CD14-positive monocyte (primary cell): ENCODE measurements at regions not wholly inside any gene's neighbourhood (a gene's known extent, or its start where the extent isn't known, plus 50 kb on each side); places are given as distances from the start of the nearest gene placed in this dataset.
A peak's percentile ranks its signal among the peaks of the same experiment; 100 is the strongest.

Source experiments
- DNase-seq, 3 donors: peaks; one replicate each; pipeline ENCODE4 v3.0.0-alpha.2; 2011 to 2022
- H2AFZ ChIP-seq: 2 replicates; pipeline ENCODE4 v1.6.0; 2012; ENCODE audit warnings: mild to moderate bottlenecking, low read depth, low read length, inconsistent platforms; ENCODE audit not compliant: insufficient read depth, poor library complexity, severe bottlenecking
- H3K27ac ChIP-seq, 2 donors: 1 replicate in 1 of 2; 2 replicates in 1 of 2; pipeline ENCODE4 v1.5.1; 2012 to 2013; ENCODE audit warnings: low read length in 2 of 2, control low read depth in 1 of 2, inconsistent platforms in 1 of 2, low read depth in 1 of 2, mild to moderate bottlenecking in 1 of 2
- H3K27me3 ChIP-seq, 2 donors: one replicate each; pipeline versions ENCODE4 v1.6.0 to v1.6.1; 2011 to 2013; ENCODE audit warnings: low read length in 2 of 2; ENCODE audit not compliant: control insufficient read depth in 2 of 2, insufficient read depth in 2 of 2
- H3K36me3 ChIP-seq, 2 donors: replicated peaks in 1 of 2; 1 replicate in 1 of 2; 2 replicates in 1 of 2; pipeline versions ENCODE4 v1.5.1 to v1.6.1; 2012 to 2013; ENCODE audit warnings: low read length in 2 of 2, control low read depth in 1 of 2, inconsistent platforms in 1 of 2, mild to moderate bottlenecking in 1 of 2; ENCODE audit not compliant: insufficient read depth in 2 of 2, control insufficient read depth in 1 of 2
- H3K4me1 ChIP-seq, 2 donors: 1 replicate in 1 of 2; 2 replicates in 1 of 2; pipeline versions ENCODE4 v1.5.1 to v1.6.1; 2012 to 2013; ENCODE audit warnings: low read length in 2 of 2, control low read depth in 1 of 2, inconsistent platforms in 1 of 2, mild to moderate bottlenecking in 1 of 2, moderate library complexity in 1 of 2; ENCODE audit not compliant: insufficient read depth in 2 of 2, control insufficient read depth in 1 of 2
- H3K4me2 ChIP-seq: replicated peaks from 2 replicates; pipeline ENCODE3; 2012; ENCODE audit warnings: low read length, moderate library complexity, mild to moderate bottlenecking; ENCODE audit not compliant: poor library complexity, severe bottlenecking; ENCODE audit errors: extremely low read depth
- H3K4me3 ChIP-seq, 3 experiments: fragments of 200-600 bp in 1 of 3; sonication (generic) in 1 of 3; replicated peaks in 1 of 3; 1 replicate in 2 of 3; 2 replicates in 1 of 3; pipeline ENCODE4 v1.5.1; 2011 to 2013; ENCODE audit warnings: low read length in 3 of 3, mild to moderate bottlenecking in 3 of 3, control low read depth in 2 of 3, low read depth in 2 of 3, inconsistent platforms in 1 of 3, moderate library complexity in 1 of 3
- H3K79me2 ChIP-seq: 2 replicates; pipeline ENCODE4 v1.6.0; 2012; ENCODE audit warnings: mild to moderate bottlenecking, control low read depth, inconsistent platforms, low read length, moderate library complexity; ENCODE audit not compliant: insufficient read depth
- H3K9ac ChIP-seq: 2 replicates; pipeline ENCODE4 v1.6.0; 2017; ENCODE audit warnings: low read length, mild to moderate bottlenecking; ENCODE audit not compliant: insufficient read depth, poor library complexity, severe bottlenecking
- H3K9me3 ChIP-seq, 2 donors: replicated peaks in 1 of 2; 1 replicate in 1 of 2; 2 replicates in 1 of 2; pipeline versions ENCODE4 v1.5.1 to v1.6.1; 2012 to 2013; ENCODE audit warnings: low read length in 2 of 2, control low read depth in 1 of 2; ENCODE audit not compliant: control insufficient read depth in 1 of 2, insufficient read depth in 1 of 2
- H4K20me1 ChIP-seq: 2 replicates; pipeline ENCODE4 v1.6.0; 2012; ENCODE audit warnings: mild to moderate bottlenecking, low read length, control low read depth, moderate library complexity; ENCODE audit not compliant: insufficient read depth
- H3K27ac Mint-ChIP-seq, 7 donors: one replicate each; pipeline ENCODE4 v1.8.0; 2020; ENCODE audit warnings: mild to moderate bottlenecking in 7 of 7, mixed read lengths in 7 of 7, moderate library complexity in 6 of 7, inconsistent platforms in 2 of 7
- H3K27me3 Mint-ChIP-seq, 3 donors: one replicate each; pipeline ENCODE4 v1.8.0; 2021 to 2022; ENCODE audit warnings: low read depth in 3 of 3, mild to moderate bottlenecking in 3 of 3, mixed read lengths in 3 of 3, moderate library complexity in 3 of 3, inconsistent platforms in 1 of 3
- H3K36me3 Mint-ChIP-seq, 2 donors: one replicate each; pipeline ENCODE4 v1.8.0; 2020; ENCODE audit warnings: mixed read lengths in 2 of 2, inconsistent platforms in 1 of 2, mild to moderate bottlenecking in 1 of 2
- H3K4me1 Mint-ChIP-seq: one replicate; pipeline ENCODE4 v1.8.0; 2020; ENCODE audit warnings: mild to moderate bottlenecking, mixed read lengths
- H3K4me3 Mint-ChIP-seq, 2 donors: one replicate each; pipeline ENCODE4 v1.8.0; 2020; ENCODE audit warnings: mild to moderate bottlenecking in 2 of 2, mixed read lengths in 2 of 2, moderate library complexity in 1 of 2
- H3K9me3 Mint-ChIP-seq, 7 donors: one replicate each; pipeline ENCODE4 v1.8.0; 2020 to 2022; ENCODE audit warnings: mixed read lengths in 7 of 7, mild to moderate bottlenecking in 6 of 7, moderate library complexity in 6 of 7, inconsistent platforms in 2 of 7
- WGBS: methylation state at CpG from one replicate; pipeline ENCODE4 v1.1.5; 2013; ENCODE audit warnings: missing lambda C conversion rate; ENCODE audit not compliant: insufficient coverage; 5-methylcytosine and 5-hydroxymethylcytosine counted together
- intact Hi-C, 2 donors: fragments of 100-400 bp; cut with micrococcal nuclease; formaldehyde crosslinking; loops; one replicate each; pipeline versions ENCODE4 v1.15.0 to v1.15.1; 2023
- TF ChIP-seq, protein P1 (sequence below): fragments of 200-600 bp; IDR thresholded peaks from one replicate; pipeline ENCODE4 v1.8.0; 2022; ENCODE audit warnings: antibody characterized with exemption, mild to moderate bottlenecking

DNA sequence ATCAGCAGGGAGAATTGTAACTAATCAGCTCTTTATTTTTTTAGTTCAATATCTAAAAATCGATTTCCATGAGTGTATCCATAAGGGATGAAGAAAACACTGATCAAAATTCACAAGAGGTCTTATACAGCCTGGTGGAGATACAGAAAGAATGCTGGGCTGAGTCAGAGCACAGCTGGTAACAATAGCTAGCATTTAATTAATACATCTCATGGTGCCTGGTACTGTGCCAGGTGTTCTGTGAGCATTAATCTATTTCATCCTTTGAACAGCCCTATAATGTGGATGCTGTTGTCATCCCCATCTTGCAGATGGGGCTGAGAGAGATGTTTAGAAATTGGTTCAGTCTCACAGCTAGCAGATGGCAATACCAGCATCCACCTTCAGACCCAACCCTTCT lies 250.9 kb upstream of the RPS6KA3 start:
- peaks cover 0 to 6% (median 0%) of the 10 kb centered on the region in 7 donors for H3K9me3 Mint-ChIP-seq
- H3K4me1 Mint-ChIP-seq = peaks cover 28% of the 10 kb centered on the region
- H3K27ac ChIP-seq = no peak overlapping the region
- intact Hi-C loops = no loop called here
- H3K4me1 ChIP-seq = peaks cover 27 to 31% of the 10 kb centered on the region in 2 donors
- H3K27me3 Mint-ChIP-seq = peaks cover 0 to 10% (median 2%) of the 10 kb centered on the region in 3 donors
- H3K36me3 ChIP-seq = no peaks in the 10 kb centered on the region
- no peak overlapping the region for H3K9ac ChIP-seq
- H3K4me3 ChIP-seq = no peak overlapping the region
- H3K27ac Mint-ChIP-seq = no peak overlapping the region
- no peaks in the 10 kb centered on the region for H4K20me1 ChIP-seq
- H3K4me2 ChIP-seq = no peak overlapping the region
- H3K4me3 Mint-ChIP-seq = no peak overlapping the region
- no peak for DNase-seq
- H3K27me3 ChIP-seq = peaks cover 0 to 3% of the 10 kb centered on the region in 2 donors
- no peaks in the 10 kb centered on the region for H3K79me2 ChIP-seq
- H3K9me3 ChIP-seq = no peaks in the 10 kb centered on the region
- peaks cover 0 to 2% of the 10 kb centered on the region in 2 donors for H3K36me3 Mint-ChIP-seq
- TF ChIP-seq, protein P1, sequence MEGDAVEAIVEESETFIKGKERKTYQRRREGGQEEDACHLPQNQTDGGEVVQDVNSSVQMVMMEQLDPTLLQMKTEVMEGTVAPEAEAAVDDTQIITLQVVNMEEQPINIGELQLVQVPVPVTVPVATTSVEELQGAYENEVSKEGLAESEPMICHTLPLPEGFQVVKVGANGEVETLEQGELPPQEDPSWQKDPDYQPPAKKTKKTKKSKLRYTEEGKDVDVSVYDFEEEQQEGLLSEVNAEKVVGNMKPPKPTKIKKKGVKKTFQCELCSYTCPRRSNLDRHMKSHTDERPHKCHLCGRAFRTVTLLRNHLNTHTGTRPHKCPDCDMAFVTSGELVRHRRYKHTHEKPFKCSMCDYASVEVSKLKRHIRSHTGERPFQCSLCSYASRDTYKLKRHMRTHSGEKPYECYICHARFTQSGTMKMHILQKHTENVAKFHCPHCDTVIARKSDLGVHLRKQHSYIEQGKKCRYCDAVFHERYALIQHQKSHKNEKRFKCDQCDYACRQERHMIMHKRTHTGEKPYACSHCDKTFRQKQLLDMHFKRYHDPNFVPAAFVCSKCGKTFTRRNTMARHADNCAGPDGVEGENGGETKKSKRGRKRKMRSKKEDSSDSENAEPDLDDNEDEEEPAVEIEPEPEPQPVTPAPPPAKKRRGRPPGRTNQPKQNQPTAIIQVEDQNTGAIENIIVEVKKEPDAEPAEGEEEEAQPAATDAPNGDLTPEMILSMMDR = no peak
- no CpG with 5 or more reads among the region's 1 CpG for WGBS
- H2AFZ ChIP-seq = no peak overlapping the region

DNA sequence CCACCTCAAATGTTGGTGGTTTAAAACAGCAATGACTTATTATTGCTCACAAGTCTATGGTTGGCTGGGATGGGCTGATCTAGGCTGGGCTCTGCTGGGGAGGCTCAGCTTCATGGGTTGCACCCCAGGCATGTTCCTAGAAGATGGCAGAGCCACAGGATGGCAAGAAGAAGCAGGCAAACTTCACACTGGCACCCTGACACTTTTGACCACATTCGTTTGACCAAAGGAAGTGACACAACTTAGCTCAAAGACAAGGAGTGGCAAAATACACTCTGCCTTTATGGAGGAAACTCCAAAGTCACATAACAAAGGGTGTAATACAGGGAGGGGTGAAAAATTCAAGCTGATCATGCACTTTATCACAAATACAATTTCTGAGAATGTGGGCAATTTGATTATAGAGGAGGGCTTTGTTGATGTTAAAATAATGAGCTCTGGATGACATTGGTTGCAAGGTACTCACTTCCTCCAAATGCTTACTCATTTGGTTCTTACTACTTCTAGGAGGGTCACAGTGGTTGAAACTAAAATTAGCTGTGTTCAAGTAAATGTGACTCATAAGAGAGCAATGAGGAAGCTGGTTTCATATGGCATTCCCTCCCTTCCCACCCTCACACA lies 249.2 kb upstream of the RPS6KA3 start:
- intact Hi-C loops = no loop called here

More for the DNA sequence above, 249.2 kb upstream of the RPS6KA3 start:
- Histone ChIP-seq H3K27me3 (no peaks in the 10 kb centered on the region), H3K36me3 (no peaks in the 10 kb centered on the region), H3K9me3 (no peaks in the 10 kb centered on the region), H2AFZ (no peak overlapping the region), H4K20me1 (no peaks in the 10 kb centered on the region), H3K4me1 (peaks cover 27 to 31% of the 10 kb centered on the region in 2 donors), H3K4me3 (no peak overlapping the region), H3K27ac (peak overlapping the region; percentile 72 to 79), H3K79me2 (no peaks in the 10 kb centered on the region), H3K4me2 (peak overlapping the region; percentile 7), H3K9ac (no peak overlapping the region)
- Mint-ChIP-seq H3K36me3 (peaks cover 0 to 2% of the 10 kb centered on the region in 2 donors), H3K4me3 (peak overlapping the region in 1 of 2 donors; percentile 51), H3K4me1 (peaks cover 34% of the 10 kb centered on the region), H3K27me3 (peaks cover 0 to 5% (median 0%) of the 10 kb centered on the region in 3 donors), H3K27ac (peak overlapping the region; percentile 83 to 95 (median 93)), H3K9me3 (peaks cover 0 to 6% (median 0%) of the 10 kb centered on the region in 7 donors)
- DNase-seq = peak; percentile 64 to 87 (median 77)
- WGBS = no CpG with 5 or more reads among the region's 1 CpG
- TF ChIP-seq, protein P1 = no peak
